Pancreas (tissue), 10 donors: ENCODE measurements at regions not wholly inside any gene's neighbourhood (a gene's known extent, or its start where the extent isn't known, plus 50 kb on each side); places are given as distances from the start of the nearest gene placed in this dataset.

ENCODE experiments used
- ATAC-seq, 4 donors: fragments of 200-7000 bp; cut with Tn5 transposase; one replicate each; pipeline versions ENCODE4 v1.8.0 to v1.9.1; 2020; ENCODE audit warnings: mild to moderate bottlenecking in 4 of 4, moderate library complexity in 4 of 4
- DNase-seq, 6 donors: peaks; one replicate each; pipeline ENCODE4 v3.0.0-alpha.2; 2020
- FAIRE-seq: peaks from 2 replicates; lab custom pipeline; 2012; peaks lifted over from hg19 to GRCh38; lab: Jason Lieb, UNC
- H3K27ac ChIP-seq, 4 donors: fragments of 200-600 bp; sonication (generic); 1 replicate in 3 of 4; 2 replicates in 1 of 4; pipeline versions ENCODE4 v1.5.0 to v1.8.0; 2020
- H3K27me3 ChIP-seq, 4 donors: fragments of 200-600 bp; one replicate each; pipeline ENCODE4 v1.8.0; 2021
- H3K36me3 ChIP-seq, 3 donors: fragments of 200-600 bp; sonication (generic) in 1 of 3; one replicate each; pipeline versions ENCODE4 v1.5.0 to v1.8.0; 2020 to 2021
- H3K4me1 ChIP-seq, 3 donors: fragments of 200-600 bp; one replicate each; pipeline ENCODE4 v1.8.0; 2021
- H3K4me3 ChIP-seq, 4 donors: fragments of 200-600 bp; sonication (generic) in 2 of 4; one replicate each; pipeline versions ENCODE4 v1.5.0 to v1.8.0; 2020 to 2021
- H3K9me3 ChIP-seq, 4 donors: fragments of 200-600 bp; one replicate each; pipeline ENCODE4 v1.8.0; 2021
- CTCF ChIP-seq, 4 donors: fragments of 200-600 bp; sonication (generic) in 3 of 4; IDR thresholded peaks; one replicate each; pipeline versions ENCODE4 v1.5.0 to v1.8.0; 2021; ENCODE audit warnings: antibody characterized with exemption in 4 of 4
- WGBS, 2 donors: extraction: QIAGEN DNeasy Blood & Tissue Kit; methylation state at CpG; one replicate each; pipeline ENCODE4 v1.1.7; 2013; 5-methylcytosine and 5-hydroxymethylcytosine counted together
- intact Hi-C, 3 donors: fragments of 100-400 bp; cut with DNase I; formaldehyde crosslinking; loops; one replicate each; pipeline versions ENCODE4 v1.11.1 to v1.14.2; 2022
- donor health status: healthy with polysubstance abuse.
- donor health status: DM: no; HTN: no; CAD: no; lungs with moderate emphysema.
- donor health status: DM: no; HTN: no; CAD: no.
- donor health status: control.
- donor health status: control.
- donor health status: Bipolar disorder and iron deficiency.
- donor health status: DM: yes; HTN: yes; CAD: no.
- donor health status: DM: no; HTN: no; CAD: no.
- donor health status: DM: no; HTN: no; CAD: no.
- donor health status: DM: yes; HTN: yes; CAD: no.

- TF ChIP-seq CTCF (IDR thresholded peaks at IDR 0.05) = no peak
- ATAC-seq (no peak), DNase-seq (no peak), FAIRE-seq (no peak)
- H3K4me1 ChIP-seq = no peaks in the 10 kb centered on the region
- intact Hi-C loops = no loop called here
- WGBS, 2 donors = 74 to 76% methylated on average over 11 of the region's 11 CpGs
- H3K27me3 ChIP-seq = no peaks in the 10 kb centered on the region
- no peak overlapping the region for H3K4me3 ChIP-seq
- no peaks in the 10 kb centered on the region for H3K36me3 ChIP-seq
- no peaks in the 10 kb centered on the region for H3K9me3 ChIP-seq
- no peak overlapping the region for H3K27ac ChIP-seq
These were observed 56.0 kb upstream of the CTXND1 start for GRCh38 chr15:80308002-80308401.

- H3K27ac ChIP-seq = no peak overlapping the region
- no peak for FAIRE-seq
- H3K4me3 ChIP-seq = no peak overlapping the region
- no peaks in the 10 kb centered on the region for H3K9me3 ChIP-seq
- no peaks in the 10 kb centered on the region for H3K27me3 ChIP-seq
- ATAC-seq = peak; percentile 48 to 86 (median 70)
- no peaks in the 10 kb centered on the region for H3K4me1 ChIP-seq
- H3K36me3 ChIP-seq = no peaks in the 10 kb centered on the region
- intact Hi-C loops = no loop called here
- TF ChIP-seq CTCF (IDR thresholded peaks at IDR 0.05) = peak in 3 of 4 donors; percentile 16 to 39 (median 22)
- peak in 1 of 6 donors; percentile 18 for DNase-seq
- WGBS, 2 donors = 43 to 45% methylated on average over 6 of the region's 6 CpGs
These were observed 57.9 kb upstream of the CTXND1 start for GRCh38 chr15:80309769-80310384.

- H3K4me1 ChIP-seq = no peaks in the 10 kb centered on the region
- FAIRE-seq (no peak), ATAC-seq (no peak), DNase-seq (no peak)
- no peak overlapping the region for H3K4me3 ChIP-seq
- H3K9me3 ChIP-seq = no peaks in the 10 kb centered on the region
- TF ChIP-seq CTCF (IDR thresholded peaks at IDR 0.05) = no peak
- WGBS, 2 donors = 59 to 61% methylated on average over 7 of the region's 7 CpGs
- no peak overlapping the region for H3K27ac ChIP-seq
- intact Hi-C loops = no loop called here
- no peaks in the 10 kb centered on the region for H3K27me3 ChIP-seq
- no peaks in the 10 kb centered on the region for H3K36me3 ChIP-seq
These were observed 58.8 kb upstream of the CTXND1 start for GRCh38 chr15:80310776-80311175.

DNA sequence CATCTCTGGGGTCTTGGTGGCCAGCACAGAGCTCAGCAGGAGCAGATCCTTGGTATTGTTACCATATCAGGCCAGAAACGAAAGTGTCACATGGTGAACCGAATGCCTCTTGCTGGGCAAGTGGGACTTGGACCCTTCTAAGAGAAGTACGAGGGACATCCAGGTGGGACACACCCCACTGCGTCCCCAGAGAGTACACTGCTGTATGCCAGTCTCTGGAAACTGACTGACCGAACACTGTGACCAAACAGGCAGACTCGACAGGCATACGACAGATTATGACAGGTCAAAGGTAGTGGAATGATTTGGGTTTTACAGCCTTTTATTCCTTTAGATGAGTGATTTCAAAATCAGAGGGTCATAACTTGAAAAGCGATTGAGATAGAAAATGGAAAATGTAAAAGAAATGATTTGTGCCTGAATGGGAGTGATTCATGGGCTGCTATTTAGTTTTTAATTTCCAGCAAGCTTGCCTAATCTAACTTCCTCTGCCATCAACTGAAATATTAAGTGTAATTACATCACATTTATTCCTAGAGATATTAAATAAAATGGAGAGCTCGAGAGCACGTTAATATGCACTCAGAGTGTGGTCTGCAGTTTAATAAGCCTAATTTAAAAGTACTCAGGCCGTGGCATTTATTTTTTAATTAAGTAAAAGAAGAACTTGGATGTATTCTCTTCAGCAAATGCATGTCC lies 63.4 kb upstream of the CTXND1 start:
- Histone ChIP-seq H3K27ac (no peak overlapping the region), H3K27me3 (no peaks in the 10 kb centered on the region), H3K9me3 (no peaks in the 10 kb centered on the region), H3K4me1 (no peaks in the 10 kb centered on the region), H3K4me3 (no peak overlapping the region), H3K36me3 (no peaks in the 10 kb centered on the region)
- ATAC-seq = no peak
- no peak for FAIRE-seq
- no peak for DNase-seq
- WGBS, 2 donors = 70 to 82% methylated on average over 11 of the region's 11 CpGs
- intact Hi-C loops = no loop called here
- TF ChIP-seq CTCF (IDR thresholded peaks at IDR 0.05) = no peak
